GM10266 (cell line): ENCODE measurements at regions not wholly inside any gene's neighbourhood (a gene's known extent, or its start where the extent isn't known, plus 50 kb on each side); places are given as distances from the start of the nearest gene placed in this dataset.

Source experiments
- DNase-seq: peaks from one replicate; pipeline ENCODE4 v3.0.0; 2012; ENCODE audit errors: extremely low spot score
- CTCF ChIP-seq: IDR thresholded peaks from 2 replicates; pipeline ENCODE4 v1.5.1; 2012; ENCODE audit warnings: mild to moderate bottlenecking, low read depth; ENCODE audit not compliant: control insufficient read depth, insufficient read depth; ENCODE audit errors: missing control alignments

DNA sequence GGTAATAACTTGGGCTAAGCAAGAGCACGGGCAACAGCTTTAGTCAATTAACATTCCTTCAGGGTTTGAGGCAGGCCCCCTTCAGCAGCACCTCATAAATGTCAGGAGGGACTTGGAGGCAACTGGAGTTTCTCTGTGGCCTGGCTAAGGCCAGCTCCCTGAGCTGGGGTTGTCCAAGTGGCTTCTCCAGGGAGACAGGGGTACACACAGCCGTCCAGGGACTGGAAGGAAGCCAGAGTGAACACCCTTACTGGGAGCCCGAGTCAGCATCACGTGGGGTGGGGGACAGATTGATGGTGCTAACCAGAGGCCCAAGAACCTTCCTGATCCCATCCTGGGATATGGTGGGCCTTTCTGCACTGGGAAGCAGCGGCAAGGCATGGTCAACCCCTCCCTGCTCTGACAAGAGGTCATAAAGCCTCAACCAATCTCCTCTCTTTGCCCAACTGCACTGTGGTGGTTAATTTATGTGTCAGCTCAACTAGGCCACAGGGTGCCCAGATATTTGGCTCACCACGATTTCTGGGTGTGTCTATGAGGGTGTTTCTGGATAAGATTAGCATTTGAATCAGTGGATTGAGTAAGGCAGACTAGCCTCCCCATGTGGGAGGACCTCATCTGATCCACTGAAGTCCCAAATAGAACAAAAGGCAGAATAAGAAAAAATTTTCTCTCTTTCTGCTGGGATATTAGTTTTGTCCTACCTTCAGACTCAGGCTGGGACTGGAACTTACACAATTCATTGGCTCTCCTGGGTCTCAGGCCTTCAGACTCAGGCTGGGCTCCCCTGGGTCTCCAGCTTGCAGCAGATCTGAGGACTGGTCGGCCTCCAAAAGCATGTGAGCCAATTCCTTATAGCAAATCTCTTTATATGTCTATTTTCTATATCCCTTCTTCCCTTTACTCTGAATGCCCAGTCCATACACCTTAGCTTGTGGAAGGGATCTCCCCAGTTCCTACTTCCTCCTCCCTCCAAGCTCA, 127.2 kb upstream of the LARP1 start:
- no peak for TF ChIP-seq CTCF
- DNase-seq, result no peak

DNA sequence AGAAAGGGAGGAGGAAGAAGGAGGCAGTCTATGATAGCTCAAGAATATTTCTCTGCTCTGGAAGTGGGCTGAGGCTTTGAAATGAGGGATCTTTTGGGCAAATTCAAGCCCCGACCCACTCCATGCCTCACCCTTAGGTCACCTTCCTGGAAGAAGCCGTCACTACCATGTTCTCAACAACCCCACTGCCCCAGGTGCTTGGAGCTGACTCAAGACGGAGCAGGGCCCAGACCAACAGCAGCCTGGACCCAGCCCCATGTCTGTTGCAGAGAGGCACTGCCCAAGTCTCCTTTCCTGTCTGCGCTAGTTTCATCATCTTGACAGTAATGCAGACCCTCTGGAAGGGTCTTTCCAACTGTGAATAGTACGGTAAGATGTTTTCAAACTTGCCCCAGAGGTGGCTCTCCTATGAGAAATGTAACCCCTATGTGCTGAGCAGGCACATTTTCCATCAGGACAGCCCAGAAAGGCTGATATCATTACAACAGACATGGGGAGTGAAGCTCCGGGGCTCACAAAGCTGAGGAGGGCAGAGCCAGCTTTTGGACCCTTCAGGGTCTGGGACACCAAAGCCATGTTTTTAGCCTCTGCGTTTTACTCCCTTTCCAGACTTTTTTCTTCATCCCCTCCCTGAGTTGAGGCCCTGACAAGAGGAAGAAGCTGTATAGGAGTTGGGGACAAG, 128.2 kb upstream of the LARP1 start:
- no peak for DNase-seq
- no peak for TF ChIP-seq CTCF

DNA sequence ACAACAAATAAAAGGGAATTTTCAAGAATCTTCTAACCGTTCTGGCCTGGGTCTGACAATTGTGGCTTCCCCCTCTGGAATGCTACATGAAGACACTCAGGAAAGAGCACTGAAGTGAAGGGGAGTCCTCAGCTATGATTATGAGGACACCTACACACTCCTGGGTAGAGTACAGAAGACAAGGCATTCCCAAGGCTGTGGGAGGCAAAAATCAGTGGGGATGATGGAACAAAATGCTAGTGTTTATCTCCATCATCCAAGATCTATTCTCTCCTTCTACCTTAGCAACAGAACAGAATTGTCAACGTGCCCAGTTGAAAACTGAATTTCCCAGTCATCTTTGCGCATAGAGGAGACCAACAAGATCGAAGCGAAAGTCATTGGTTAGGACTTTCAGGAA, 130.1 kb upstream of the LARP1 start:
- no peak for DNase-seq
- no peak for TF ChIP-seq CTCF

GRCh38 chr5:154624341-154624740, 130.8 kb upstream of the LARP1 start:
- TF ChIP-seq CTCF, result no peak
- DNase-seq, result no peak

DNA sequence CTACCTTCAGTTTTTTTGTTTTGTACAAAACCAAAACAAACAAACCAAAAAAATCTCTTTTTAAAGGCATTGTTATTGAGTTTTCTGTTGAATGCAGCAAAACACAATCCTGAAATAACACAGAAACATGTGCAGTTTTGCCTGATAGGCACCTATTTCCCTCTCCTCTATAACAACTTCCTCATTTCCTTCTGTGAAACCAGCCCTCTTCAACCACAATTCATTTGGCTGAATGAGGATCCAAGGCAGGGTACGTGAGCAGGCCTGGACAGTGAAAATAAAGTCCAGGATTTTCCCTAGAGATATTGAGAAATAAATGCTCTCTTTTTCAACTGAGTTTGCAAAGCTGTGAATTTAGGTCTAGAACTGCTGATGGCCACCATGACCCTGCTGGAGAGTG, 134.8 kb upstream of the LARP1 start:
- no peak for TF ChIP-seq CTCF
- no peak for DNase-seq

DNA sequence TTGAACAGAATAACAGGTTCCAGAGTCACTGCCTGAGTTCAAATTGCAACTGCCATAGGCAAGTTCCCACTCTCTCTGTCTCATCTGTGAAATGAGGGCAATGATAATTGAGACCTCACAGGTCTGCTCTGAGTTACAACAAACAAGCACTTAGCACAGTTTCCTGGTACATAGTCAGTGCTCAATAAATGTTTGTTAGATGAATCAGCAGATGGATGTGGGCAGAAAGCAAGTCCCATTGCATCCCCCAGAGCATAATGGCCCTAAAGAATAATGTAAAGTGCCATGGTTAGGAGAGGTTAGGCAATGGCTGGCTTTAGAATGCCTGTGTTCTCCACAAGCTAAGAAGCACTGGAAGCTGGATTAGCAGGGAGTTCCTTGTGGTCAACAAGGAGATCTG, 136.5 kb upstream of the LARP1 start:
- no peak for DNase-seq
- TF ChIP-seq CTCF, result no peak

DNA sequence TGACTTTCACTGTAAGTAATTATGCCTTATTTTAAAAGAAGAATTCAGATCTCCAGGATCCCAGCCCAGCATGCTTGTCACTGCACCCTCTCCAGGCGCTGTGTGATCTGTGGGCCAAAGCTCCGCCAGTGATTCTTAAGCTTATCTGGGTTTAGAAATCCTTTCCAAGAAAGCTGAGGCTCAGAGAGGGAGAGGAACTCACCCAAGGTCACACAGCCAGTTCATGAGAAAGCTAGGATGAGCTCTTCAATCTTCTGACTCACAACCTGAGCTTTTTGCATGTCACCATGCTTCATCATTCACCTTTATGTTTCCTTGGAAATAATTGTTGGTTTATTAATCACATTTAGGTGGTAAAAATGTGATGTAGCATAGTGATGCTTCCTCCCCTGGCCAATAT, 136.6 kb upstream of the HAND1 start:
- no peak for TF ChIP-seq CTCF
- DNase-seq, result no peak
